WERI-Rb-1 (cell line): ENCODE measurements at regions not wholly inside any gene's neighbourhood (a gene's known extent, or its start where the extent isn't known, plus 50 kb on each side); places are given as distances from the start of the nearest gene placed in this dataset.

Source experiments
- DNase-seq: peaks from one replicate; pipeline ENCODE4 v3.0.0-alpha.2; 2020
- H3K27ac ChIP-seq: fragments of 250-450 bp; sonication (Bioruptor Pico); 2 replicates; pipeline ENCODE4 v1.5.1; 2020; ENCODE audit warnings: mild to moderate bottlenecking, moderate library complexity
- H3K27me3 ChIP-seq: fragments of 250-450 bp; sonication (Bioruptor Pico); 2 replicates; pipeline ENCODE4 v1.5.1; 2021; ENCODE audit warnings: mild to moderate bottlenecking, low read depth, moderate library complexity; ENCODE audit not compliant: insufficient read depth, severe bottlenecking
- H3K36me3 ChIP-seq: fragments of 250-450 bp; sonication (Bioruptor Pico); 2 replicates; pipeline ENCODE4 v1.5.1; 2020; ENCODE audit warnings: mild to moderate bottlenecking, moderate library complexity
- H3K4me3 ChIP-seq: 2 replicates; pipeline ENCODE4 v1.5.1; 2011; ENCODE audit warnings: low read depth, mild to moderate bottlenecking, control low read depth, low read length
- H3K9me3 ChIP-seq: fragments of 250-450 bp; sonication (Bioruptor Pico); 2 replicates; pipeline ENCODE4 v1.5.1; 2021; ENCODE audit warnings: mild to moderate bottlenecking, moderate library complexity; ENCODE audit not compliant: severe bottlenecking
- TF ChIP-seq, protein P1 (sequence below): IDR thresholded peaks from 2 replicates; pipeline ENCODE4 v1.5.1; 2011; ENCODE audit warnings: low read depth, mild to moderate bottlenecking, control low read depth, inconsistent platforms, low read length

DNA sequence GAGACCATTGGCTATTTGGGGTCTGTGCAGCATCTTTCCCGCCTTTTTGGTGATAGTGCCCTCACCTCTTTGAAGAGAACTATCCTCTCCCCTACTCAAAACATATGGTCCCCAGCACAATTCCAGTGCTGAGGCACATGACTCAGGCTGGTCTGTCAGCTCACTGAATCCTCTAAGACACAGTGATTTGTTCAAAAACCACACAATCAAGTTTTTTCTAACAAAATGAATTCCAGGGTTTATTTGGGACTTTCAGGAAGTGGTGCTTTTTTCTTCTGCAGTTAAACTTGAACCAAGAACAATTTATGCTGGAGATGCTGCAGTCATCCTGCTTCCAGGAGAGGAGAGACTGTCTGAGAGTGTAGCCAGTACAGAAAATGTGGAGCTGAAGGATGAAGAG, 142.5 kb upstream of the LMCD1 start:
- Histone ChIP-seq H3K27me3 (no peaks in the 10 kb centered on the region), H3K9me3 (no peaks in the 10 kb centered on the region), H3K36me3 (no peaks in the 10 kb centered on the region), H3K27ac (no peak overlapping the region), H3K4me3 (no peak overlapping the region)
- TF ChIP-seq, protein P1, sequence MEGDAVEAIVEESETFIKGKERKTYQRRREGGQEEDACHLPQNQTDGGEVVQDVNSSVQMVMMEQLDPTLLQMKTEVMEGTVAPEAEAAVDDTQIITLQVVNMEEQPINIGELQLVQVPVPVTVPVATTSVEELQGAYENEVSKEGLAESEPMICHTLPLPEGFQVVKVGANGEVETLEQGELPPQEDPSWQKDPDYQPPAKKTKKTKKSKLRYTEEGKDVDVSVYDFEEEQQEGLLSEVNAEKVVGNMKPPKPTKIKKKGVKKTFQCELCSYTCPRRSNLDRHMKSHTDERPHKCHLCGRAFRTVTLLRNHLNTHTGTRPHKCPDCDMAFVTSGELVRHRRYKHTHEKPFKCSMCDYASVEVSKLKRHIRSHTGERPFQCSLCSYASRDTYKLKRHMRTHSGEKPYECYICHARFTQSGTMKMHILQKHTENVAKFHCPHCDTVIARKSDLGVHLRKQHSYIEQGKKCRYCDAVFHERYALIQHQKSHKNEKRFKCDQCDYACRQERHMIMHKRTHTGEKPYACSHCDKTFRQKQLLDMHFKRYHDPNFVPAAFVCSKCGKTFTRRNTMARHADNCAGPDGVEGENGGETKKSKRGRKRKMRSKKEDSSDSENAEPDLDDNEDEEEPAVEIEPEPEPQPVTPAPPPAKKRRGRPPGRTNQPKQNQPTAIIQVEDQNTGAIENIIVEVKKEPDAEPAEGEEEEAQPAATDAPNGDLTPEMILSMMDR: no peak
- no peak for DNase-seq

DNA sequence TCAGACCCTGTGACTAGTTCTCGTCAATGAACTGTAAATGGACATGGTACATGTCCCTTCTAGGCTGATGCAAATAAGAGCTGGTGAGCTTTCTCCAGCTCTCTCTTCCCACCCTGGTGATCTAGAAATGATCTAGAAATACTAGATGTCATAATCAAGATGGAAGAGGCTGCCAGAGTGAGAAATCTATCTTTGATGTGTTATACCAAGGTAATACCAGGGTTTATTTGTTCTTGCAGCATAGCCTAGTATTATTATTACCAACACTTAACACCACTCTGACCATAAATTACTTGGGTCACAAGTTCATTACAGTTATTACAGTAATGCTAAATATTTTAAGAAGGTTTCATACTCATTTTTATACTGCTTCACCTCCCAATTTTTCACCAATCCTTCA, 138.4 kb upstream of the LMCD1 start:
- Histone ChIP-seq H3K27ac (no peak overlapping the region), H3K4me3 (no peak overlapping the region), H3K36me3 (no peaks in the 10 kb centered on the region), H3K9me3 (no peaks in the 10 kb centered on the region), H3K27me3 (no peaks in the 10 kb centered on the region)
- DNase-seq: no peak
- TF ChIP-seq, protein P1: no peak

DNA sequence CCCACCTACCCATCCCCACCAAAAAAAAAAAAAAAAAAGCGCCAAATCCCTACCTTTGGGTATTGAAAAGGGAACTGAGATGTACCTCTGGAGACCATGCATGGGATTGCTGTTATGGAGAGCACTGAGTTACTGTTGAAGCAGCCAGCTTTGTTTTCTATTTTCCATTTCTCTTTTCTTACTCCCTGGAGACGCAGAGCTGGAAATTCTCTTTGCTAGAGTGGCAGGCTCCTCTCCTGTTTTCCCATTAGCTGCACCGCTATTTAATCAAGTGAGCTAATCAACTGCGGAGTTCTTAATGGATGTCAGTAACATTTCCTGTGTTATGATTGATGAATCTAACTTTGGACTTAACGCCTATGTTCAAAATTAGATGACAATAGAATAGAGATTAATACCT, 136.1 kb upstream of the LMCD1 start:
- H3K27me3 ChIP-seq: no peaks in the 10 kb centered on the region
- H3K27ac ChIP-seq: no peak overlapping the region
- DNase-seq: no peak
- TF ChIP-seq, protein P1: no peak
- H3K9me3 ChIP-seq: no peaks in the 10 kb centered on the region
- H3K4me3 ChIP-seq: no peak overlapping the region
- H3K36me3 ChIP-seq: no peaks in the 10 kb centered on the region

DNA sequence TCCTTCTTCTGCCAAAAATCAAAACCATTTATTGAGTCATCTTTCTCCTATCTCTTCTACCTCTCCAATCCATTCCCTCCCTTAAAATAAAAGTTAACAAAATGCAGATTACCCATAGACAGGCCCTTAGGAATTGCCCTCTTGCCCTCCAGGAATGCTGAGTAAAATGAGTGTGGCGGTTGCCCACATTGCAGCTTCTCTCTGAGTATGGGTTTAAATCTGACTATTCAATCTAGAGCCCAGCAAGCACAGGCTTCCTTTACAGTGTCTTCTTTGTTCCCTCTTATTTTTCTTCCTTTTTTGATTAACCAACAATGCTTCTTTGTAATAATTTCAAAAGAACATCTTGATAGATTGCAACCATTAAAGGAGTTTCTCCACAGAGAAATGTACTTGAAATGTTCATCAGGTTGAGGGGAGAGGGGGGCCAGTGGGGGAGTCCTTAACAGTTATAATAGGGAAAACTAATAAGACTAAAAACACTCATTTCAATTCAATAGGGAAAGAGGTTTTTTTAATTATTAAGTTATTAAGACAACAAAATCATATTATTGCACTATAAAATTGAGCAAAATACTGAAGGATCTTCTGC, 135.3 kb upstream of the LMCD1 start:
- TF ChIP-seq, protein P1: no peak
- H3K4me3 ChIP-seq: no peak overlapping the region
- no peak for DNase-seq

DNA sequence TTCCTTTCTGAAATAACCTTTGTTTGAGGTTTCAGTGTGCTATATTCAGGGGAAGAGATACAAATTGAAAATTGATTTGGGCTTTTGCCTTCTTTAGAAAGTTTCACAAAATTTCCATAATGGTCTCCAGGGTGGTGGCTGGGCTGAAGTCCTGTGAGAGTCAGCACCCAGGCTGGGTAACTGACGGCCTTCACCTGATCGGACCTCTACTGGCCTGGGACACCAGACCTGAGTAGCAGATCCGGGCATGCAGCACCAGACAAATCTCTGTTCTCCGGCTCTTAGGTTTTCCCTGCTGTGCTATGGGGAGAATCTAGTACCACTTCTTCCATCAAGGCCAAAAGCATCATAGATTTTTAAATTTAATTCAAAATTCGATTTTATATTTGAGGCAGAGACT, 133.0 kb upstream of the LMCD1 start:
- Histone ChIP-seq H3K4me3 (no peak overlapping the region), H3K27me3 (no peaks in the 10 kb centered on the region), H3K9me3 (no peaks in the 10 kb centered on the region), H3K27ac (no peak overlapping the region), H3K36me3 (no peaks in the 10 kb centered on the region)
- DNase-seq: no peak
- TF ChIP-seq, protein P1: no peak

More for the DNA sequence above, 135.3 kb upstream of the LMCD1 start:
- Histone ChIP-seq H3K27me3 (no peaks in the 10 kb centered on the region), H3K9me3 (no peaks in the 10 kb centered on the region), H3K36me3 (no peaks in the 10 kb centered on the region), H3K27ac (no peak overlapping the region)

DNA sequence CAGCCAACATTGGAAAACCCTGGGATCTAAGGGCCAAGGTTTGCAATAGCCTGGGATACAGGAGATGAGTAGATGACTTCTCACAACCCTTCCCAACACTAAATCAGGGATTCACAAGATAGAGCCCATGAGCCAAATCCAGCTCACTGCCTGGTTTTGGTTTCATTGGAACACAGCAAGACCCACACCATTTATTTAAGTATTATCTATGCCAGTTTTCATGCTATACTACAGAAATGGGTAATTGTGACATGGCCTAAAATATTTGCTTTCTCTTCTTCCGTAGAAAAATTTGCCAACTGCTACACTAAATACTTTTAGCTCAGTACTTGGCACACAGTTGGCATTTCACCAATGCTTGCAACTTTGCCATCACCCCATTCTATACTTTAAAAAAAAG, 132.0 kb upstream of the LMCD1 start:
- Histone ChIP-seq H3K36me3 (no peaks in the 10 kb centered on the region), H3K9me3 (no peaks in the 10 kb centered on the region), H3K4me3 (no peak overlapping the region), H3K27me3 (no peaks in the 10 kb centered on the region), H3K27ac (no peak overlapping the region)
- DNase-seq: no peak
- TF ChIP-seq, protein P1: no peak
